SK-N-SH (cell line): ENCODE measurements at regions not wholly inside any gene's neighbourhood (a gene's known extent, or its start where the extent isn't known, plus 50 kb on each side); places are given as distances from the start of the nearest gene placed in this dataset.
A peak's percentile ranks its signal among the peaks of the same experiment; 100 is the strongest.

ENCODE experiments used
- CTCF ChIA-PET: fragments of 300-600, 350-600 bp; formaldehyde crosslinking; extraction: SDS; loops from one replicate; lab custom pipeline; 2021; lab: Yijun Ruan, JAX
- POLR2A ChIA-PET: fragments of 350-600 bp; sonication (Branson Sonifier 250); formaldehyde crosslinking; extraction: SDS; loops from one replicate; lab custom pipeline; 2020; ENCODE audit warnings: antibody characterized with exemption, inconsistent platforms; lab: Yijun Ruan, JAX
- DNase-seq: peaks from one replicate; pipeline ENCODE4 v3.0.0; 2012
- H2AFZ ChIP-seq: fragments of 200-600 bp; sonication (generic); 2 replicates; pipeline ENCODE4 v1.8.1; 2016; ENCODE audit warnings: antibody characterized with exemption, mild to moderate bottlenecking, low read depth
- H3F3A ChIP-seq: fragments of 200-600 bp; sonication (generic); replicated peaks from 2 replicates; pipeline ENCODE3; 2016; ENCODE audit warnings: antibody characterized with exemption, mild to moderate bottlenecking; ENCODE audit not compliant: insufficient read depth
- H3K27ac ChIP-seq, 2 experiments: fragments of 200-500 bp in 1 of 2; fragments of 200-600 bp in 1 of 2; sonication (Bioruptor generic) in 1 of 2; sonication (generic), shearing (Covaris generic) in 1 of 2; 2 replicates each; pipeline versions ENCODE4 v1.5.1 to v1.6.1; 2014 to 2016; ENCODE audit warnings: low read depth in 2 of 2, inconsistent platforms in 1 of 2, low read length in 1 of 2, mild to moderate bottlenecking in 1 of 2, mixed read lengths in 1 of 2
- H3K27me3 ChIP-seq: fragments of 200-600 bp; sonication (generic), shearing (Covaris generic); 2 replicates; pipeline ENCODE4 v1.6.1; 2016; ENCODE audit warnings: mixed run types; ENCODE audit not compliant: insufficient read depth
- H3K36me3 ChIP-seq, 2 experiments: fragments of 200-500 bp in 1 of 2; fragments of 200-600 bp in 1 of 2; sonication (Bioruptor generic) in 1 of 2; sonication (generic) in 1 of 2; replicated peaks in 1 of 2; 2 replicates each; pipeline versions ENCODE3 to v1.5.1; 2014 to 2016; ENCODE audit warnings: low read length in 1 of 2, mild to moderate bottlenecking in 1 of 2; ENCODE audit not compliant: insufficient read depth in 2 of 2, control insufficient read depth in 1 of 2
- H3K4me1 ChIP-seq, 2 experiments: fragments of 200-500 bp in 1 of 2; fragments of 200-600 bp in 1 of 2; sonication (Bioruptor generic) in 1 of 2; sonication (generic), shearing (Covaris generic) in 1 of 2; 2 replicates each; pipeline versions ENCODE4 v1.5.1 to v1.6.1; 2014 to 2016; ENCODE audit warnings: low read depth in 1 of 2, low read length in 1 of 2, mixed run types in 1 of 2; ENCODE audit not compliant: insufficient read depth in 2 of 2, control insufficient read depth in 1 of 2
- H3K4me2 ChIP-seq: fragments of 200-600 bp; sonication (generic), shearing (Covaris generic); 2 replicates; pipeline ENCODE4 v1.6.1; 2017; ENCODE audit warnings: mixed run types
- H3K4me3 ChIP-seq, 2 experiments: fragments of 200-500 bp in 1 of 2; fragments of 200-600 bp in 1 of 2; sonication (Bioruptor generic) in 1 of 2; sonication (generic), shearing (Covaris generic) in 1 of 2; 2 replicates each; pipeline versions ENCODE4 v1.5.1 to v1.8.1; 2014 to 2016; ENCODE audit warnings: low read depth in 2 of 2, inconsistent platforms in 1 of 2, low read length in 1 of 2, mild to moderate bottlenecking in 1 of 2, mixed read lengths in 1 of 2, moderate library complexity in 1 of 2
- H3K79me2 ChIP-seq: fragments of 200-600 bp; sonication (generic); 2 replicates; pipeline ENCODE4 v1.8.1; 2017; ENCODE audit warnings: mild to moderate bottlenecking; ENCODE audit not compliant: insufficient read depth
- H3K9ac ChIP-seq: fragments of 200-600 bp; sonication (generic); 2 replicates; pipeline ENCODE4 v1.6.1; 2017; ENCODE audit warnings: mixed run types
- H3K9me2 ChIP-seq: fragments of 200-600 bp; sonication (generic); 2 replicates; pipeline ENCODE4 v1.6.1; 2017; ENCODE audit warnings: mixed run types
- H3K9me3 ChIP-seq: fragments of 200-600 bp; sonication (generic); 2 replicates; pipeline ENCODE4 v1.6.1; 2017; ENCODE audit warnings: mixed run types, mild to moderate bottlenecking, moderate library complexity
- H4K20me1 ChIP-seq: fragments of 200-600 bp; sonication (generic); 2 replicates; pipeline ENCODE4 v1.6.1; 2017; ENCODE audit warnings: mild to moderate bottlenecking, mixed run types; ENCODE audit not compliant: insufficient read depth
- CHD2 ChIP-seq: fragments of 150-350 bp; IDR thresholded peaks from 2 replicates; pipeline ENCODE4 v1.6.1; 2018; ENCODE audit warnings: low read length; ENCODE audit not compliant: partially characterized antibody
- FOSL2 ChIP-seq: IDR thresholded peaks from 2 replicates; pipeline ENCODE4 v1.4.0; 2012; ENCODE audit warnings: low read depth, mild to moderate bottlenecking, moderate library complexity, borderline replicate concordance
- GABPA ChIP-seq: IDR thresholded peaks from 2 replicates; pipeline ENCODE4 v1.4.0; 2012; ENCODE audit warnings: low read depth, mild to moderate bottlenecking
- GATA2 ChIP-seq: sonication (generic); formaldehyde crosslinking; IDR thresholded peaks from 2 replicates; pipeline ENCODE4 v1.5.0; 2020; ENCODE audit warnings: mild to moderate bottlenecking, missing genetic modification reagents
- JUND ChIP-seq: IDR thresholded peaks from 2 replicates; pipeline ENCODE4 v1.4.0; 2012
- MEF2A ChIP-seq: IDR thresholded peaks from 2 replicates; pipeline ENCODE4 v1.4.0; 2012; ENCODE audit warnings: low read depth, borderline replicate concordance
- MXI1 ChIP-seq: IDR thresholded peaks from 2 replicates; pipeline ENCODE4 v1.6.1; 2012; ENCODE audit warnings: mild to moderate bottlenecking, low read depth, low read length, improper control_type of control experiment
- PBX3 ChIP-seq: IDR thresholded peaks from 2 replicates; pipeline ENCODE4; 2012
- RAD21 ChIP-seq: IDR thresholded peaks from 2 replicates; pipeline ENCODE4 v1.6.1; 2012; ENCODE audit warnings: mild to moderate bottlenecking, low read length
- RCOR1 ChIP-seq: fragments of 150-350 bp; IDR thresholded peaks from 2 replicates; pipeline ENCODE4 v1.6.1; 2017; ENCODE audit warnings: antibody characterized with exemption, low read length
- REST ChIP-seq: IDR thresholded peaks from 2 replicates; pipeline ENCODE4 v1.6.1; 2012; ENCODE audit warnings: mild to moderate bottlenecking, low read depth, low read length, moderate library complexity
- SMC3 ChIP-seq: IDR thresholded peaks from 2 replicates; pipeline ENCODE4 v1.6.1; 2012; ENCODE audit warnings: low read depth, low read length, improper control_type of control experiment
- TAF1 ChIP-seq: IDR thresholded peaks from 2 replicates; pipeline ENCODE4 v1.6.1; 2012; ENCODE audit warnings: low read depth, mild to moderate bottlenecking, low read length, moderate library complexity, borderline replicate concordance
- USF1 ChIP-seq: IDR thresholded peaks from 2 replicates; pipeline ENCODE4 v1.4.0; 2012; ENCODE audit warnings: low read depth, borderline replicate concordance
- WGBS: methylation state at CpG from one replicate; pipeline ENCODE4 v1.1.6; 2017; ENCODE audit warnings: low lambda C conversion rate; 5-methylcytosine and 5-hydroxymethylcytosine counted together
- TF ChIP-seq, protein P1 (sequence below): fragments of 200-600 bp; sonication (generic); IDR thresholded peaks from 2 replicates; pipeline ENCODE4 v1.6.1; 2017; ENCODE audit warnings: antibody characterized with exemption, mild to moderate bottlenecking, moderate library complexity

- Histone ChIP-seq H3K79me2 (no peaks in the 10 kb centered on the region), H3K9me3 (no peaks in the 10 kb centered on the region), H3K36me3 (no peaks in the 10 kb centered on the region), H3K4me2 (no peak overlapping the region), H3K4me1 (no peaks in the 10 kb centered on the region), H3K27me3 (no peaks in the 10 kb centered on the region), H3K4me3 (no peak overlapping the region), H3F3A (no peaks in the 10 kb centered on the region), H3K9me2 (no peaks in the 10 kb centered on the region), H2AFZ (no peak overlapping the region), H3K27ac (no peak overlapping the region), H4K20me1 (no peaks in the 10 kb centered on the region), H3K9ac (no peak overlapping the region)
- no peak for DNase-seq
- CTCF ChIA-PET, result interaction anchor here (1.2 to 1.3 kb wide), 2 partner anchors 166 to 713 kb away, joined by 3 to 5 read pairs; no protein-coding TSS in a partner anchor
- TF ChIP-seq JUND (no peak), MEF2A (no peak), MXI1 (no peak), USF1 (no peak), PBX3 (no peak), TAF1 (no peak), GABPA (no peak)
- POLR2A ChIA-PET, result interaction anchor here (0.8 kb wide), 1 partner anchor 388 kb away, joined by 4 read pairs; the partner anchor contains the start of gene FIGN
- 85% methylated on average over 46 of the region's 46 CpGs for WGBS
Observed at GRCh38 chr2:163347982-163348856, 387.6 kb downstream of the FIGN start.

GRCh38 chr2:163345795-163346573, 389.8 kb downstream of the FIGN start:
- Histone ChIP-seq H4K20me1 (no peaks in the 10 kb centered on the region), H3K9me2 (no peaks in the 10 kb centered on the region), H3K79me2 (no peaks in the 10 kb centered on the region), H3K4me1 (no peaks in the 10 kb centered on the region), H3K9me3 (no peaks in the 10 kb centered on the region), H3K4me3 (no peak overlapping the region; a peak in 1 of 4 replicates), H3K36me3 (no peaks in the 10 kb centered on the region), H3K9ac (no peak overlapping the region), H2AFZ (peak overlapping the region; percentile 61; the same call in 1 of the 2 replicates), H3K27ac (no peak overlapping the region), H3F3A (no peaks in the 10 kb centered on the region), H3K4me2 (0 out of 2 replicates have a peak overlapping the region, but pooled peaks have one; percentile 24), H3K27me3 (no peaks in the 10 kb centered on the region)
- peak; percentile 49 for DNase-seq
- CTCF ChIA-PET, result interaction anchor here (0.6 to 2.1 kb wide), 42 partner anchors 11 to 1133 kb away, joined by 3 to 27 read pairs (median 3); partner anchors contain the start of gene FIGN
- 5% methylated on average over 6 of the region's 6 CpGs for WGBS
- POLR2A ChIA-PET, result interaction anchor here (1.0 kb wide), 1 partner anchor 390 kb away, joined by 3 read pairs; the partner anchor contains the start of gene FIGN
- TF ChIP-seq MEF2A, result no peak
- TF ChIP-seq GATA2 (CRISPR knock-in tag), result peak; percentile 36; the same call in 1 of the 2 replicates
- TF ChIP-seq GABPA, result no peak
- TF ChIP-seq RAD21, result peak; percentile 88
- TF ChIP-seq, protein P1, sequence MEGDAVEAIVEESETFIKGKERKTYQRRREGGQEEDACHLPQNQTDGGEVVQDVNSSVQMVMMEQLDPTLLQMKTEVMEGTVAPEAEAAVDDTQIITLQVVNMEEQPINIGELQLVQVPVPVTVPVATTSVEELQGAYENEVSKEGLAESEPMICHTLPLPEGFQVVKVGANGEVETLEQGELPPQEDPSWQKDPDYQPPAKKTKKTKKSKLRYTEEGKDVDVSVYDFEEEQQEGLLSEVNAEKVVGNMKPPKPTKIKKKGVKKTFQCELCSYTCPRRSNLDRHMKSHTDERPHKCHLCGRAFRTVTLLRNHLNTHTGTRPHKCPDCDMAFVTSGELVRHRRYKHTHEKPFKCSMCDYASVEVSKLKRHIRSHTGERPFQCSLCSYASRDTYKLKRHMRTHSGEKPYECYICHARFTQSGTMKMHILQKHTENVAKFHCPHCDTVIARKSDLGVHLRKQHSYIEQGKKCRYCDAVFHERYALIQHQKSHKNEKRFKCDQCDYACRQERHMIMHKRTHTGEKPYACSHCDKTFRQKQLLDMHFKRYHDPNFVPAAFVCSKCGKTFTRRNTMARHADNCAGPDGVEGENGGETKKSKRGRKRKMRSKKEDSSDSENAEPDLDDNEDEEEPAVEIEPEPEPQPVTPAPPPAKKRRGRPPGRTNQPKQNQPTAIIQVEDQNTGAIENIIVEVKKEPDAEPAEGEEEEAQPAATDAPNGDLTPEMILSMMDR, result peak; percentile 88
- TF ChIP-seq USF1, result no peak
- no peak for TF ChIP-seq CHD2
- TF ChIP-seq REST, result no peak
- TF ChIP-seq FOSL2, result no peak
- peak; percentile 80 for TF ChIP-seq SMC3
- no peak for TF ChIP-seq RCOR1
